ENCODE measurements at regions not wholly inside any gene's neighbourhood (a gene's known extent, or its start where the extent isn't known, plus 50 kb on each side); places are given as distances from the start of the nearest gene placed in this dataset.
"Not testable (repeated sequence)": the region's sequence is repeated elsewhere in the genome, so short reads cannot be mapped to it uniquely, and the experiment has no call there.

DNA sequence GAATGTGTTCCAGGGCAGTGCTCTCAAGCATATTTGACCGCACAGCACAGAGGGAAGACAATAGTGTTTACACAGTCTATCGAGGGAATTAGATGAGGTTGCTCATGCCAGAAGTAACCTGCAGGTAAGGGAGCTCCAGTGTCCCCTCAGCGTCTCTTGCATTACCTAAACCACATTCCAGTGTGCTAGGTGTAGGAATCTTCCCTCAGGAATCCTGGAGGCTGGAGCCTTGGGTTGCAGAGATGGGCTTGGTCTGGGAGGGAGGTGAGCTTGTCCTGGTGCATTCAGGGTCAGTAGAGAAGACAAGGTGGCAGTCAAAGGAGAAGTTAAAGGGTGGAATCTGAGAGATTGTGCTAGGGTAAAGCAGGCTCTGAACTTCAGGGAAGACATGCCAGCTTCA, 56.3 kb downstream of the SOX14 start:
- no peak for DNase-seq

DNA sequence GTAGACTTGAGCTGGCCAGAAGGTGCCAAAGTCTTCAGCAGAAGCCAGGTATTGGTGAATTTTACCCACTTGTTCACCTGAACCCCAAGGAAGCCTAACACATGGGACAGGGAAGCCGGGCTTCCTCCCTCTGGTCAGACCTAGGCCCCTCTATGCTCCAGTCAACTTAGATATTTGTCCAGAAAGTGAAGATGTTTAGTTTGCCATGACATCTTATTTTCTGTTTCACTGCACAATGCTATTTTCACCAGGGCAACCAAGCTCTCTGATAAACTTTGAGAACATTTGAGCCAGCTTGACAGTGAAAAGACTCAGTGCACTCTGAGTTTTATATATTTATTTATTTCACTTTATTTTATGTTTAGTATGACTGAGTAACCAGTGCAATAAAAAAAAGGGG, 71.0 kb downstream of the SOX14 start:
- DNase-seq: no peak

DNA sequence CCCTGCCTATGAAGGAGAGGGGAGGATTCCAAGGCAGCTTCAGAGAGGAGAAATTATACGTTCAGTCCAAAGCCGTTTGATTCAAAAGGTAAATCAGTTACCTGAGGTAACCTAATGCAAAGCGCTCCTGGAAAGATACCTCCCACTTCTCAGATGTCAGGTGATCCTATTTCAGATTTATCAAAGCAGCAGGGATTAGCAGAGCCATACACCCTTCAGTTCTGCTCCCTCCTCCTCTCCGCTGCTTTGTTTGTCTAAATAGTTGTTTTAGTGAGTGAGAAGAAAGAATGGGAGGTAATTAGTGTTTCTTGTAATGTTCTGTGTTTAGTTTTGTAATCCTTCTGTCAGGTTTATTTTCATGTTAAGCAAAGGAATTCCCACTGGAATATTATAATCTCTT, 81.1 kb downstream of the SOX14 start:
- DNase-seq: no peak

DNA sequence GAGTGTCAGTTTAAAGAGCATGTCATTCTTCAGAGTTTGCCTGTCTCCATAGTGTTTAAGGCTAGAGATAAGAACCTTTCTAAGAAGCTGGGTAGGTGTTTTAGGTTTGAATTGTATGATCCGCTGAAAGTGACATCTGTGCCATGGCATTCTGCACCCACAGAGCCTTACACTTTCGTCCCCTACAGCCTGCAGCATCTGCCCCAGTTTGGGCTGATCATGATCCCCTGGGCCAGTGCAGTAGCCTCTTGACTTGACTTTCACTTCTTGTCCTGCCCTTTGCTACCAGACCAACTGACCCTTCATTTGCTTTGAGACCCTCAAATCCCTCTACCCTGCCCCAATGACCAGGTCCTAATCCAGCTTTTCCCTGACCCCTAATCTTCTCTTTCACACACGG, 81.6 kb downstream of the SOX14 start:
- no peak for DNase-seq

DNA sequence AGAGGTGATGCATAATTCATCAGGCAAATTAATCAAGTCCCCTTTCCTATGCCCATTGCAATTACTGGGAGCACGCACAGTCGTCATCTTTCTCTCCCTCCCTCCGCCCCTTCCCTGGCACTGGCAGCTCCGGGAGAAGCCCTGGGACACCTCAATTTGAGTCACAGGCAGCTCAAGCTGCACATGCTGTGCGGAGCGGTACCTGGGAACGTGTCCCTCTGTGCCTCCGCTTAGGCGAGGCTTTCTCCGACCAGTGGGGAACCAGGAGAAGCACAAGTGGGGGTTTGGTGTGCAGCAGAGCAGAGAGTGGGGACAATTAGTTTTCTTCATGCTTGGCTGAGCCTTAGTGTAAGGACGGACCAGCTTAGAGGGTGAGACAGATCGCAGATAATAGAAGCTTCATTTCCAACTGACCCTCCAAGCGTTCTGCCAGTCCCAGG, 88.3 kb downstream of the SOX14 start:
- no peak for DNase-seq

DNA sequence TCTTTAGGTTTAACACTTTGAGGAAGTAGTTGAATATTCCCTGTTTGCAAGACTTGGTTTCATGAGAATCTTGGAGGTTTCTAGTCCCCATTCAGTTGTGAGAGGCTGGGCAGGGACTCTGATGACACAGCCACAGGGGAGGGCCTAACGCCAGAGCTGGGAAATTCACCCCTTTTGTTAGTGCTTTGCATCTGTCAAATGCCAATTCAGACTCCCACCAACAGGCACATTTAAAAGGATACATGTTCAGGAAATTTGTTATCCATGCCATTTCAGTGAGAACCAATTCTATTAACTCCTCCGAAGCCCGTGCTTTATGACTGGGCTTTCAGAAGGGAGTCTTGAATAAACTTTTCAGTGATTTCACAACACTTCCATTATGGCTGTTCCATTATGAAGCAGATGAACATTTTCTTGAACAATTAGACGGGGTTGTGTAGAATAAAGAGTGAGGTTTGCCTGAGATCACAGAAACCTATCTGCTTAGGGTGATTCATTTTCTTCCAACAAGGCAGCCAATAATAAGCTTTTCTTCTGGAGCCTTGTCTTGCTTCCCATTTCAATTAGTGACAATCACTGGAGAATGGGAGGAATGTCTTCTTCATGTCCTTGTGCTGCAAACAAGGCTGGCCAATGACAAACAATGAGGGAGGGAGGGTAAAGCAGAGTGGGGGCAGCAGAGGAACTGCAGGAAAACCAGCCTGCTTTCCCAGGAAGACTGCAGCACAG, 90.6 kb downstream of the SOX14 start:
- DNase-seq: no peak

DNA sequence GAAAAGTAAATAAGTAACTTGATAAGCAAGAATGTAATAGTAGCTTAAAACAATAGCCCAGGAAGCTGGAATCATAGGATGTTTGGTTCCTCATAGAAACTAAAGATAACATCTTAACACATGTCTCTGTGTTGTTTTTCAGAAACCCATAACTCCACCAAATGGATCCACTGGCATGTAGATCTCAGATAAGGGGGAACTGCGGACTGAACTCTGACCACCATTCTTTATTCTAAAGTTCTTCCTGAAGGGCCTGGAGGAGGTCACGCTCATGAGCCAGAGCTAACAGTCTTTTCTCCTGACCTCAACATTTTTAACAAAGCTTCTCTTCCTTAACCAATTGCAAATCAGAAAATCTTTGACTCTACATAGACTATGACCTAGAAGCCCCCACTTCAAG, 101.9 kb downstream of the SOX14 start:
- DNase-seq: no peak

DNA sequence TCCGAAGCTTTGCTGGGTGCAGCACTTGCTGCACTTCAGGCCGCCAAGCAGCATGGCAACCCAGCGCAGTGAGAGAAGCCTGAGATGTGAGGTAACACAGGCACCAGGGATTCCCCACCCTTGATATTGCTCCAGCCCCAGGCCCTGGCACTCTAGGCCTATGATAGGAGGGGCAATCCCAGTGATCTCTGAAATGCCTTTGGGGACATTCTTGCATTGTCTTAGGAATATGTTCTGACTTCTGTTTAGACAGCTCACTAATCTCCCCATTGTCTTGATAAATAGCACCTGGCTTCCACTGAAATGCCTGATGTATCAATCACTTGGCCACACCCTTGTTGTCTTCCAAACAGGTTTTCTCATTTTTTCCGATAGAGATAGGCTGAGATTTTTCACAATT, 102.8 kb downstream of the SOX14 start:
- DNase-seq: no peak

DNA sequence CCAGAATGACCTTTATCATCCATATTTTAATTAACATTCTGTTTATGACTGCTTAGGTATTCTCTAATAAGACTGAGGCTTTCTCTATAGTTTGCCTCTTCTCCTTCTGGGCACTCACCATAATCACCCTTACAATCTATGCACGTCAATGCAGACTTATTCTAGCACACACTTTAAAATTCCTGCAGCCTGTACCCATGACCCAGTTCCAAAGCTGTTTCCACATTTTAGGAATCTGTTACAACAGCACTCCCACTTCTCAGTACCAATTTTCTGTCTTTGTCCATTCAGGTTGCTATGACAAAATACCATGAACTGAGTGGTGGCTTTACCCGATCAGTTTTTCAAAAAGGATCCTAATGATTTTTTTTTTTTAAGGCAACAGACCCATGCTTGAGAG, 103.5 kb downstream of the SOX14 start:
- no peak for DNase-seq

DNA sequence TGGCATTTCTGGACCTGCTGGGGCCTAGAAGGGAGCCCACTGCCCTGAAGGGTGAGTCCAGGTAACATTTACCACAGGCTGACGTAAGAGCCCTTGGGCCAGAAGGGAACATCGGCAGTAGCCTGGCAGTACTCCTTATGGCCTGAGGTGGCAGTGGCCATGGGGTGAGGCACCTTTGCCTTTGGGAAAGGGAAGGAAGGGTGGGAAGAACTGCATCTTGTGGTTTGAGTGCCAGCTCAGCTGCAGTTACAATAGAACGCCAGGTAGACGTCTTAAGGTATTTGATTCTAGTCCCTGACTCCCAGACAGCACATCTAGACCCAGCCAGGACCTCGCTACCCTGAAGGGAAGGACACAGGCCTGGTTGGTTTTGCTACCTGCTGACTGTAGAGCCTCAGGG, 104.9 kb downstream of the SOX14 start:
- DNase-seq: no peak

DNA sequence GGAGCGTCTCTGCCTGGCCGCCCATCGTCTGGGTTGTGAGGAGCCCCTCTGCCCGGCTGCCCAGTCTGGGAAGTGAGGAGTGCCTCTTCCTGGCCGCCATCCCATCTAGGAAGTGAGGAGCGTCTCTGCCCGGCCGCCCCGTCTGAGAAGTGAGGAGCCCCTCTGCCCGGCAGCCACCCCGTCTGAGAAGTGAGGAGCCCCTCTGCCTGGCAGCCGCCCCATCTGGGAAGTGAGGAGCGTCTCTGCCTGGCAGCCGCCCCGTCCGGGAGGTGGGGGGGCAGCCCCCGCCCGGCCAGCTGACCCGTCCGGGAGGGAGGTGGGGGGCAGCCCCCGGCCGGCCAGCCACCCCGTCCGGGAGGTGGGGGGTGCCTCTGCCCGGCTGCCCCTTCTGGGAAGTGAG, 108.5 kb downstream of the SOX14 start:
- DNase-seq: not testable (repeated sequence)

DNA sequence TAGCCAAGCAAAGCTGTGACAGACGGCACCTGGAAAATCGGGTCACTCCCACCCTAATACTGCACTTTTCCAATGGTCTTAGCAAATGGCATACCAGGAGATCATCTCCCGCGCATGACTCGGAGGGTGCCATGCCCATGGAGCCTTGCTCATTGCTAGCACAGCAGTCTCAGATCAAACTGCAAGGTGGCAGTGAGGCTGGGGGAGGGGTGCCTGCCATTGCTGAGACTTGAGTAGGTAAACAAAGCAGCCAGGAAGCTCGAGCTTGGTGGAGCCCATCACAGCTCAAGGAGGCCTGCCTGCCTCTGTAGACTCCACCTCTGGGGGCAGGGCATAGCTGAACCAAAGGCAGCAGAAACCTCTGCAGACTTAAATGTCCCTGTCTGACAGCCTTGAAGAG, 113.1 kb upstream of the CLDN18 start:
- not testable (repeated sequence) for DNase-seq

DNA sequence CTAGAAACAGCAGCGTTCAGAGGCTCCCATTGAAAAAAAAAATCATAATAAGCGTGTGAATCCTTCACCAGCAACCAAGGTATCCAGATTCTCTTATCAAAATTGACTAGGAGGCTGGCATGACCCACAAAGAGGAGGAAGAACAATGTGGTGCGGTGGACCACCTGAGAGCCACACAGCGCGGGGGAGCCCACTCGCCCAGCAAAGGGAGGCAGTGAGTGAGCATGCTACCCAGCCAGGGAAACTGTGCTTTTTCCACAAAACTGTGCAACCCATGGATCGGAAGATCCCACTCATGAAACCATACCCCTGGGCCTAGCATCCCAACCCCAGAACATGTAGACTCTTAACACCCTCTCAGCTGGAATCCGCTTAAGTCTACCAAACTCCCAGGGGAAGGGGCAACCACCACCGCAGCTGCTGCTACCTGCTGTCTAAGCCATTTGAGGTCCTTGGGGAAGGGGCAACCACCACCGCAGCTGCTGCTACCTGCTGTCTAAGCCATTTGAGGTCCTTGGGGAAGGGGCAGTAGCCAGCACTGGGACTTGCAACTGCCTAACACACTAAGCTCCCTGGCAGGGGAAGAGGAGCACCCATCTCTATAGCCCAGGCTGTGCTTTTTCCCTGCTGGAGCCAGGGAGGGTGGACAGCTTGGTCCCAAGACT, 102.8 kb upstream of the CLDN18 start:
- no peak for DNase-seq

DNA sequence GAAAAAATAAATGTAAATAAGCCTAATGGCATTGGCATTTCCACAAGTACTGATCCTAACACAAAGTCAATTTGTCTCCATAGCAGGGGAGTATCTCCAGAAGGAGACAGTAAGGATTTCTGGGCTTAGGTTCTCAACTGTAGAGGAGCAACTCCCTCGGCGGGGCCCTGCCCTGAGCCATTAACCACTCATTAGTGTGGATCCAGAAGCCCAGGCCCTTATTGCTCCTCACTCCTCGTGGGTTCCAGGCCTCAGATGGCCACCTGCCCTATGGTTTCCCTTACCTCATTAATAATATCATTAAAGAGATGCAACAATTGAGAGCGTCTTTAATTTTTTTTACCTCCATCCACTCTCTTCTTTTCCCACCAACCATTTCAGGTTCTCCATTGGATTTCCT, 85.3 kb upstream of the CLDN18 start:
- DNase-seq: no peak

DNA sequence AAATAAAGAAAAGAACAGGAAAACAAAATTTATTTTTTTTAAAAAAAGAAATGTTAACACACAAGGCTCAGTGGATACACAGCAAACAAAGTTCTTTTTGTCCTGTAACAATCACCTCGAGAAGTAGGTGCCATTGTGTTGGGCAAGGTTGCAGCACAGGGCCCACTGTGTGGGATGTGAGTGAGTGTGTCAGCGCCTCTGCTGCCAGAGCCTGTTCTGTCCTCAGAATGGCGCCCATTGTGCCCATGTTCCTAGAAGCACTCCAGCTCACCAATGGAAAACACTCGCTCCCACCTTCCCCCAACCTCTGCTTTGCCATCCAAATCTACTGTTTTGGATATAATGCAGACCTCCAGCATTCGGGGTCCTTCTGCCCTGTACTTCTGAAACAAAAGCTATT, 84.9 kb upstream of the CLDN18 start:
- DNase-seq: no peak

DNA sequence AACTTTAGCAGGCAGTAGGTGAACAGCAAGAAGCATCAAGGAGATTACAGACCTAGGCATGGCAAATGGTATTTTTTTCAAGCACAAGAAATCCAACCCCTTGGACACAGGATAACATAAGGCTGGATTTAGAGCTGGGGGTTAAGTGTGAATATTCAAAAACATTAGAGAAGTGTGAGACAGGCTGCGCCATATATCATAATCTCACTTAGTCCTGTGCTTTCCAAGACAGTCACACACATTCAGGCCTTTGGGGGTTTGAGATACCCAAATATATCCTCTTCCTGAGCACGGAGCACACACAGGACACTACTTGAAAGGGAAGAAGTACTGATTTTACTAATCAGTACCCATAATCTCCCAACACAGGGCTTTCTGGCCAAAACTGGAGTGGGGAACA, 83.0 kb upstream of the CLDN18 start:
- no peak for DNase-seq

DNA sequence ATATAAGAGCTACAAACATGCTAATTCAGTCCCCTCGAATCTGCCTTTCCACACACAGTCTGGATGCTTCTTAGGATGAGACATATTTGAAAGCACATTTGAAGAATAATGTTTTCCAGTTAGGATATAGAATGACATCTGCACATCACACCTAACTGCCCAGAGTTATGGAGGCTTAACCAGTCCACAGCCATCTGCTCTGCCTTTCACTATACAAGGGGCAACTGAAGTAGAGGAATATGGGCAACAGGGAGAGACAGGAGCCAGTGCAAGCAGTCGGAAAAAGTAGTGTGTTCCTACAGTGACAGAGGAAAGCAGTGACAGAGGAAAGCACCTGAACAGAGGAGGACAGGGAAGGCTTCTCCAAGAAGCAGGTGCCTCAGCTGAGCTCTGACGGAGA, 79.0 kb upstream of the CLDN18 start:
- DNase-seq: no peak

DNA sequence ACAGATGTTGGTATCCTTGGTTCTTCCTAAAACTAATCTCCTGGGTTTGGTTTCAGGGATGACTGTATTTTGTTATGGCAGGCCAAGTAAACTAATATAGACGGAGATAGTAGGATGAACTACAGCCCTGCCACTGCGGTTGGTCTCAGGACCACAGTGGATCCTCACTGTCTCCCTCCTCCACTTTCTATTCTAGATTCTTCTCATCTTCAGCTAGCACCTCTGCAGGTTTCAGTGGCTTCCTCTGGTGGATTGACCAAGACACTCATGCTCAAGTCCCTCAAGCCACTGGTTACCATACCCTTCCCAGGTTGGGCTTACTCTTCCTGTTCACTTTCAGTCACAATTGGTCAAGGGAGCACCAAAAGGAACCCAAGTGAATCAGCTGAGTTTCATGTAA, 71.1 kb upstream of the CLDN18 start:
- no peak for DNase-seq

DNA sequence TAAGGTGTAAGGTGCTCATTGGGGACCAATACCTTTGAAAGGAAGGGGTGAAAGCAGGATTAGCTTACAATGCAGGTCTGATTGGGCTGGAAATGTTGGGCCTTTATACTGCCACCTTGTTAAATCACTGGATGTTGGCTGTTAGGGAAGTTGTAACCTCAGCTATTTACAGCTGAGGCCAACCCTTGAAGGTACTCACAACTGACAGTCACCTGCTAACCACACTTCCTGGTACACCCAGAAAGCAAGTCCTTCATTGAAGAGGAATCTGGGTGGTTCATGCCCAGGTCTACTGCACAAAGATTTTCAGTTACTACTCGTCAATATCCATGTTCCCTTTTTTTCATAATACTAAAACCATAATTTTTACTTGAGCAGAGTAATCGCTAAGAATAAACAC, 65.4 kb upstream of the CLDN18 start:
- DNase-seq: no peak

DNA sequence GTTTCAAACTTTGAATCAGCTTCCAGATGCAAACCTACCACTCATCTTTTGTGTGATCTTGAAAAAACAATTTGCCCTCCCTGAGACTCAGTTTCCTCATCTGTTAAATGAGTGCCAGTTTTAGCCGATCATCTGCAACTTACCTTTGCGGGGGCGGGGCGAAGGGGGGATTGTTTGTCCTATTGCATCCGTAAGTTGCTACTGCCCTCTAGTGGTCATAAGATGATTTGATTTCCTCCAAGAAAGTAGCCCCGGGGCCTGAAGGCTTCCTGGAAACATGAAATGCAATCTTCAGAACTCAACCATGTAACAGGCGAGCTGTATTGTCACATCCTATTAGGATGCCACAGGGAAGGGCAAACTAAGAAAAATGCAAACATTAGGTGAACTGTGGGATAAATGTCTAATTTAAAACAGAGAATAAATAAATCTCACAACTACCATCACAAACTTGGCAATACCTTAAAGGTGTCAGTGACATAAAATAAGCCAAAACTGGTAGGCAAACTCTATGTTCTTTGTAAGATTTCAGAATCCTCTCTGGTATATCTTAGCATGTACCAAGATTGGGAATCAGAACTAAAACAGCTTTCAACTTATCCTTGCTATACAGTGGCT, 63.5 kb upstream of the CLDN18 start:
- DNase-seq: peak; percentile 79

DNA sequence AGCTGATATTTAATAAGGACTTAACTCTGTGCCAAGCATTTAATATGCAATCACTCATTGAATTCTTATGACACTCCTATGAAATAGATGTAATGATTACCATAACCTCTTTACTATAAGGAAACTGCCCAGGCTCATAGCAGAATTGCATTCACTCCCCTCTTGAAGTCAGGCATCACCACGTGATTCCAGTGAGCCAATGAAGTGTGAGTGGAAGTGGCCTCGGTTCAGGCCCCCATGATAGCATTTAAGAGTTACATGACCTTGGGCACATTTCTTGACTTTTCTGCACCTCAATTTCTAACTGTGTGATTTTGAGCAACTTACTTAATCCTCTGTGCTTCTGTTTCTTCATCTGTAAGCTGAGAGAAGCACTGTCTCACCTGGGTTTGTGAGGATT, 62.8 kb upstream of the CLDN18 start:
- DNase-seq: no peak

DNA sequence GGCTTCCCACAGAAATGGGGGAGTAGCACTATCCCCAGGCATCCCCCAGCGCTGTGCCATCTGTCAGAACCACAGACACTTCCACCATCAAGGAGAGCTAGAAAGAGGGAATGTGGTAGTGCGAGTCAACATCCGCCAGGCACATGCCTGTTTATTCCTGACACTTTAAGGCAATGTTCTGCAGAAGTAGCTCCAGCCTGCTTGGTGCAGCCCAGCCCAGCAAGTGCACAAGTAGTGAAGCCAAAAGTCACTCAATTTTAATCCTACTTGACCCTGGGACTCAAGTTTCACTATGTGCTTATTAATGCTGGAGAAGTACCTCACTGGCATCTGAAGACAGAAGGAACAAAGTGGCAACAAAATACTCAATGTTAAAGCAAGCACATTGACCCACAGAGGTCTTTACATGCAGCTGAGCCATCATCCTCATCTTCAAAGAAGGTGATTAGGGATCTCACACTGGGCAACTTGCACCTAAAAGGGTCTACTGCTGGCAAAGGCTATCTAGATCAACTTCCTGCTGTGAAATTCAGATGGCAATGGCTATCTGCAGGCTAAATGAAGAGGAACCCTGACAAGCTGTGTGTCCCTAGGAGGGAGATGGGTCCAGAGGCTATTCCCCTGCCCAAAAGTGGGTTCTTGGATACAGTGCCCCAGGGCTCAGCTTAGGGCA, 61.4 kb upstream of the CLDN18 start:
- no peak for DNase-seq

DNA sequence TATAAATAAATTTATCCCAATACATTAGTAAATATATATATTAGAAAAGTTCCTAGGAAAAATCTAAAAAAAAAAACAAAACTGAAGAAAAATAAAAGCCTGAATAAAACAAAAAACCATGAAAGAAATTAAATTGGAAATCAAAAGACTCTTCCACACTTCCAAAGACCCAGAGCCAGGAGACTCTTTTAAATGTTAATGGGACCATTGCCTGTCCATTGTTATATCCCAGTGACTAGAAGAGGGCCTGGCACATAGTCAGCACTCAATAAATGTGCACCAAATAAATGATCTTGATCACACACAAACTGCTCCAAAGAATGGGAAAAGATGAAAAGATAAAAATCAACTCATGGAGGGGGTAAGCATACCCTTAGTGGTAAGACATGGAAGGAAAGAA, 51.3 kb upstream of the CLDN18 start:
- no peak for DNase-seq
